ENCODE measurements at regions not wholly inside any gene's neighbourhood (a gene's known extent, or its start where the extent isn't known, plus 50 kb on each side); places are given as distances from the start of the nearest gene placed in this dataset.

DNA sequence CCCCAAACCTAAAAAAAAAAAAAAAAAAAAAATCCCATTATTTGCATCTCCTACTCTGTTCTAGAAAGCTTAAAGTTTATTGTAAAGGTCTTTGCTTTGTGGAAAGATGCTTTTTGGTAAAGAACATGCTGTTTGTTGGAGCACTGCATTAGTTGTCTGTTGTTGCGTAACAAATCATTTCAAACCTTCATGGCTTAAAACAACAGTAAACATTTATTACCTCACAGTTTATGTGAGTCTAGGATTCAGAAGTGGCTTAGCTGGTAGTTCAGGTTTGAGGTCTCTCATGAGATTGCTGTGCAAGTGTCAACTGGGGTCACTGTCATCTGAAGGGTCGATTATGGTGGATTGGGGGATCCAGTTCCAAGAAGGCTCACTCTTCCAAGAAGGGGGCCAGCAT is 155.2 kb upstream of the ZFP64 start:
- 54 to 83% methylated on average over 2 of the region's 2 CpGs for WGBS, 2 donors
- H3K27me3 ChIP-seq, result peaks cover 0 to 3% (median 0%) of the 10 kb centered on the region in 3 donors
- H3K9me3 ChIP-seq, result peaks cover 0 to 2% (median 0%) of the 10 kb centered on the region in 4 donors
- H3K4me1 ChIP-seq, result no peaks in the 10 kb centered on the region
- H3K36me3 ChIP-seq, result no peaks in the 10 kb centered on the region
- H3K27ac ChIP-seq, result no peak overlapping the region
- intact Hi-C loops (cut with DNase I), result no loop called here
- no peak for DNase-seq
- H3K4me3 ChIP-seq, result no peak overlapping the region
- TF ChIP-seq, protein P1, sequence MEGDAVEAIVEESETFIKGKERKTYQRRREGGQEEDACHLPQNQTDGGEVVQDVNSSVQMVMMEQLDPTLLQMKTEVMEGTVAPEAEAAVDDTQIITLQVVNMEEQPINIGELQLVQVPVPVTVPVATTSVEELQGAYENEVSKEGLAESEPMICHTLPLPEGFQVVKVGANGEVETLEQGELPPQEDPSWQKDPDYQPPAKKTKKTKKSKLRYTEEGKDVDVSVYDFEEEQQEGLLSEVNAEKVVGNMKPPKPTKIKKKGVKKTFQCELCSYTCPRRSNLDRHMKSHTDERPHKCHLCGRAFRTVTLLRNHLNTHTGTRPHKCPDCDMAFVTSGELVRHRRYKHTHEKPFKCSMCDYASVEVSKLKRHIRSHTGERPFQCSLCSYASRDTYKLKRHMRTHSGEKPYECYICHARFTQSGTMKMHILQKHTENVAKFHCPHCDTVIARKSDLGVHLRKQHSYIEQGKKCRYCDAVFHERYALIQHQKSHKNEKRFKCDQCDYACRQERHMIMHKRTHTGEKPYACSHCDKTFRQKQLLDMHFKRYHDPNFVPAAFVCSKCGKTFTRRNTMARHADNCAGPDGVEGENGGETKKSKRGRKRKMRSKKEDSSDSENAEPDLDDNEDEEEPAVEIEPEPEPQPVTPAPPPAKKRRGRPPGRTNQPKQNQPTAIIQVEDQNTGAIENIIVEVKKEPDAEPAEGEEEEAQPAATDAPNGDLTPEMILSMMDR (IDR thresholded peaks at IDR 0.05), result no peak
- no peak for TF ChIP-seq POLR2AphosphoS5 (IDR thresholded peaks at IDR 0.05)
- TF ChIP-seq EP300 (IDR thresholded peaks at IDR 0.05), result no peak
- no peak for TF ChIP-seq POLR2A (IDR thresholded peaks at IDR 0.05)

DNA sequence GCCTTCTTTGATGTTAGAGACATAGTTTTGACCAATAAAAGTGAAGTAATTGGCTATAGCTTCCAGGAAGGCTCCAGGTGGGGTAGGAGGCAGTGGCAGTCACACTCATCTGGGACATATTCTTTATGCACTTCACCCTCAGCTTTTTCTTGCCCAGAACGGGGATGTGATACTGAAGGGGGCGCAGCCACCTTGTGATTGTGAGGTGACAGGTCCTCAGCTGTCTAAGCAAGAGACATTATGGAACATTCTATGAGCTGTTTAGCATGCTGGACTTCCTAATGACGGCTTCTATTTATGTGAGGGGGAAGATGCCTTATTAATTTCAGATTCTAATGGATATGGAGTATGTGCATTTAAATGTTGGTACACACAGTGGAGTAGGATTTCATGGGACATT is 151.3 kb upstream of the ZFP64 start:
- Histone ChIP-seq H3K4me3 (no peak overlapping the region), H3K27ac (no peak overlapping the region), H3K27me3 (peaks cover 0 to 3% (median 0%) of the 10 kb centered on the region in 3 donors), H3K36me3 (no peaks in the 10 kb centered on the region), H3K9me3 (no peaks in the 10 kb centered on the region), H3K4me1 (no peaks in the 10 kb centered on the region)
- intact Hi-C loops (cut with DNase I), result no loop called here
- no peak for DNase-seq
- 75 to 83% methylated on average over 3 of the region's 3 CpGs for WGBS, 2 donors
- TF ChIP-seq, protein P1 (IDR thresholded peaks at IDR 0.05), result no peak
- TF ChIP-seq POLR2AphosphoS5 (IDR thresholded peaks at IDR 0.05), result no peak

DNA sequence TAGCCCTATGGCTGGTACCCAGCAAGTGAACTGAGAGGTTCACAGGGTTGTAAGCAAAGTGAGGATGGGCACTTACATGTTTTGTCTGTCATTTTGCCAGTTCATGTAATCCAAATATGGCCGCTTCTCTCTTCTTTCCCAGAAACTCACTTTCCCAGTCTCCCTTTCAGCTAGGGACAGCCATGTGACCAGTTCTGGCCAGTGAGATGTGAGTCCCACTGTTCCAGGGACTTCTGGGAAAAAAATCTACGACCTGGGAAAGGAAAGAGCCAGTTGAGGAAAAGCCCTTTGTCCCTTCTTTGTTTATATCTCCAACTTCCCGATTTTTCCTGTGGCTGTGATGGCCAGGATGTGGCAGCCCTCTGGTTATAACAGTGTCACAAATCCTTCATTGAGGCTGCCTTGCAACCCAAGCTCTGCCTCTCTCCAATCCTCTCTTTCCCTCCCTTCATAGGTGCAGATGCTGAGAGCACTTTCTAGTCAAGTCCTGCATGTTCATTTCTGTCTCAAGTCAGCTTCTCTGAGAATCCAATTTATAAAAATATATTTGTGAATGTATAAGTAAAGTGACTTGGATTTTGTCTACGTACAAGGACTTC is 148.6 kb upstream of the ZFP64 start:
- intact Hi-C loops (cut with DNase I), result no loop called here
- peaks cover 0 to 3% (median 0%) of the 10 kb centered on the region in 3 donors for H3K27me3 ChIP-seq
- H3K27ac ChIP-seq, result no peak overlapping the region
- no peaks in the 10 kb centered on the region for H3K36me3 ChIP-seq
- no peak overlapping the region for H3K4me3 ChIP-seq
- H3K4me1 ChIP-seq, result no peaks in the 10 kb centered on the region
- no peak for TF ChIP-seq EP300 (IDR thresholded peaks at IDR 0.05)
- no peak for TF ChIP-seq POLR2AphosphoS5 (IDR thresholded peaks at IDR 0.05)
- TF ChIP-seq, protein P1 (IDR thresholded peaks at IDR 0.05), result no peak
- TF ChIP-seq POLR2A (IDR thresholded peaks at IDR 0.05), result no peak
- no peak for DNase-seq
- no peaks in the 10 kb centered on the region for H3K9me3 ChIP-seq
- 45 to 68% methylated on average over 4 of the region's 4 CpGs for WGBS, 2 donors

DNA sequence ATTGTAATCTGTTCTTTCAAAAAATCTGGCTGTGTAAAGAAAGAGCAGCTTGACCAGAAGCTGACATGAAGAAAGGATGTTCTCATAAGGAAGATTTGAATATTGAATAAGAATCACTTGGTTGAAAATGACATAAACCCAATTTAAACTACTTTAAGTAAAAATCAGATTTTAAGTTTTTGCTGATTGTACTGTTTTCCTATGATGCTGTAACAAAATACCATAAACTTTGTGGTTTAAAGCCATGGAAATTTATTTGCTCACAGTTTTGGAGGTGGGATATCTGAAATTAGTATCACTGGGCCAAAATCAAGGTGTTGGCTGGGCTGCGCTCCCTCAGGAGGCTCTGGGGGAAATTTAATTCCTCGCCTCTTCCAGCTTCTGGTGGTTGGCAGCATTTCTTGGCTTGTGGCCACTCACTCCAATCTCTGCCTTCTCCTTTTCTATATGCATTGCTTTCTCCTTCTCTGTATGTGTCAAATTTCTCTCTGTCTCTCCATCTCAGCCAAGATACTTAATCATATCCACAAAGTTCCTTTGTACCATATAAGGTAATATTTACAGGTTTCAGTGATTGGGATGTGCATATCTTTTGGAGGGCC is 141.2 kb upstream of the ZFP64 start:
- no peak overlapping the region for H3K4me3 ChIP-seq
- TF ChIP-seq, protein P1 (IDR thresholded peaks at IDR 0.05), result no peak
- TF ChIP-seq EP300 (IDR thresholded peaks at IDR 0.05) (no peak), POLR2A (IDR thresholded peaks at IDR 0.05) (no peak), POLR2AphosphoS5 (IDR thresholded peaks at IDR 0.05) (no peak)
- no peak overlapping the region for H3K27ac ChIP-seq
- DNase-seq, result no peak
- H3K9me3 ChIP-seq, result no peaks in the 10 kb centered on the region
- H3K27me3 ChIP-seq, result no peaks in the 10 kb centered on the region
- 91 to 94% methylated on average over 2 of the region's 2 CpGs for WGBS, 2 donors
- no peaks in the 10 kb centered on the region for H3K4me1 ChIP-seq
- intact Hi-C loops (cut with DNase I), result no loop called here
- H3K36me3 ChIP-seq, result no peaks in the 10 kb centered on the region

DNA sequence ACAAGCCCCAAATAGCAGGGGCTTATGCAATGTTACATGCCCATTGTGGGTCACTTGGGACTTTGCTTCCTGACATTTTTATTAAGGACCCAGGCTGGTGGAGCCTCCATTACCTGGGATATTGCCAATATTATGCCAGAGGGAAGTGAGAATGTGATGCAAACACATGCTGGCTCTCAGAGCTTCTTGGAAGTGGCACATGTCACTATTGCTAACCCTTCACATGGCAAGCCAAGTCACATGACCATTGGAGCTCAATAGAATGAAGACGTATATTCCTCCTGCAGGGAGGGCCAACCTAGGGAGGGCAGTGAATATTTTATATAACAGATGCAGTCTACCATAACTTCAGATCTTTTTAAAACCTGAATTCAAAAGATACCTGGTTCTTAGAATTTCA is 140.7 kb upstream of the ZFP64 start:
- DNase-seq, result no peak
- TF ChIP-seq, protein P1 (IDR thresholded peaks at IDR 0.05), result no peak
- TF ChIP-seq POLR2A (IDR thresholded peaks at IDR 0.05) (no peak), EP300 (IDR thresholded peaks at IDR 0.05) (no peak), POLR2AphosphoS5 (IDR thresholded peaks at IDR 0.05) (no peak)

More for the DNA sequence above, 140.7 kb upstream of the ZFP64 start:
- no peaks in the 10 kb centered on the region for H3K36me3 ChIP-seq
- no peaks in the 10 kb centered on the region for H3K4me1 ChIP-seq
- H3K27me3 ChIP-seq, result no peaks in the 10 kb centered on the region
- intact Hi-C loops (cut with DNase I), result no loop called here
- H3K27ac ChIP-seq, result no peak overlapping the region
- 62 to 81% methylated on average over 1 of the region's 1 CpG for WGBS, 2 donors
- no peaks in the 10 kb centered on the region for H3K9me3 ChIP-seq
- no peak overlapping the region for H3K4me3 ChIP-seq
